ENCODE measurements at regions not wholly inside any gene's neighbourhood (a gene's known extent, or its start where the extent isn't known, plus 50 kb on each side); places are given as distances from the start of the nearest gene placed in this dataset.

- no peak for TF ChIP-seq ZNF274 (IDR thresholded peaks at IDR 0.05; ENCODE audit: low read depth, low read length)
Measured at GRCh38 chr2:62425684-62426083, 80.3 kb downstream of the TMEM17 start.

DNA sequence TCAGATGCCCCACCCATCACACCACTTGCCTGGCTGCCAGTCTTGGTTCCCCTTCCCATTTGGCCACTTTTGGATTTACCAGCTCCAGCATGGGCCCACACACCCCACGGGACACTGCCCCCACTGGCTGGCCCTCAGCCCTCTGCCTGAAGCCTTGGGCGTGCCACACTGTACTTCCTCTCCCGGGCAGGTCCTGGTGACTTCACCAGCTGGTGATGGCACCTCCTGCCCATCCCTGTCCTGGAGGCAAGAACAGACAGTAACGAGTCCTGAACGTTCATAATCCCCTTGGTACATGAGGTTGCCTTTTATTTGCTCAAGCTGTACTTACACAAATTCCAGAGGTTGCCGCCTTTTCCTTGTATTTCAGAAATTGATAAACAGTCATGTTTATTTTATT, 81.1 kb downstream of the TMEM17 start:
- TF ChIP-seq ZNF274 (IDR thresholded peaks at IDR 0.05; ENCODE audit: low read depth, low read length) = no peak

More at GRCh38 chr2:62425684-62426083, 80.3 kb downstream of the TMEM17 start:
- H3K4me3 ChIP-seq (ENCODE audit: low read length) = no peak overlapping the region

GRCh38 chr2:62423883-62424458, 82.0 kb downstream of the TMEM17 start:
- H3K4me3 ChIP-seq (ENCODE audit: low read length) = no peak overlapping the region
- no peak for TF ChIP-seq ZNF274 (IDR thresholded peaks at IDR 0.05; ENCODE audit: low read depth, low read length)

More for the DNA sequence above, 81.1 kb downstream of the TMEM17 start:
- H3K4me3 ChIP-seq (ENCODE audit: low read length) = no peak overlapping the region

DNA sequence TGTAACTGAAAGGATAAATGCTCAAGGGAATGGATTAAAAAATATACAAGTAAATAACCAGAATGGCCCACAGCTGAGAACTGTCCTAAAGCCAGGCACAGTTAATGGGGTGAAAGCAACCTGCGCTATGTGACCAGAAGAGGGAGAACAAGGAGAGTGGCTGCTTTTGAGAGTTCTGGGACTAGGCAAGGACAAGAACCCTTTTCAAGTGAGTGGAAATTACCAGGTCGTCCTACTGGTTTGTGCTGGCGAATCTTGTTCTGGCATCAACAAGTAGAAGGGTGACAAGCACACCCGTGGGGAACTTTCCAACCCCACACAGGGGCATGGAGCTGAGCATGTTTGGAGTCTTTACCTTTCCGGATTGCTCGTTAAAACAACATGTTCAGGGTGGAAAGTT, 82.8 kb downstream of the TMEM17 start:
- H3K4me3 ChIP-seq (ENCODE audit: low read length) = no peak overlapping the region

GRCh38 chr2:62415518-62415917, 90.5 kb downstream of the TMEM17 start:
- H3K4me3 ChIP-seq (ENCODE audit: low read length) = no peak overlapping the region; the same call in 1 of the 2 replicates
- no peak for TF ChIP-seq ZNF274 (IDR thresholded peaks at IDR 0.05; ENCODE audit: low read depth, low read length)

More for the DNA sequence above, 82.8 kb downstream of the TMEM17 start:
- no peak for TF ChIP-seq ZNF274 (IDR thresholded peaks at IDR 0.05; ENCODE audit: low read depth, low read length)

DNA sequence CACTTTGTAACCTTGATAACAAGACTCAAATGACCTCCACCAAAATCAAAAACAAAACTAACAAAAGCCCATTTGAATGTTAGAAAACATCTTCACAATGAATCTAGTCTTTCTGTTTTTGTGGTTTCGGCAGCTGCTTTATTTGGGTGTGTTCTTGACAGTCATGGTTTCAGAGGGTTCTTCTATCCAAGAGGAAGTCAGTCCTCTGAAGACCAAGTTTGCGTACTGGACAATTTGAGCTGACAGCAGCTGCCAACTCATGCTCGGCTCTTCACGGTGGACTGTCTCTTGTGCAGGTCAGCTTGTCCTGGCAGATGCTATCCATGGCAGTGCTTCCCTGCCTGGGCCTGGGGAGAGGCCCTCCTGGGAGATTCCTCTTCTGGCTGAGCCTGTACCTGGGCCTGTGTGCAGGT, 91.0 kb downstream of the TMEM17 start:
- TF ChIP-seq ZNF274 (IDR thresholded peaks at IDR 0.05; ENCODE audit: low read depth, low read length) = no peak
- H3K4me3 ChIP-seq (ENCODE audit: low read length) = peak overlapping the region; percentile 3; the same call in 1 of the 2 replicates

- TF ChIP-seq ZNF274 (IDR thresholded peaks at IDR 0.05; ENCODE audit: low read depth, low read length) = no peak
Measured at GRCh38 chr2:62413116-62413663, 92.8 kb downstream of the TMEM17 start.

DNA sequence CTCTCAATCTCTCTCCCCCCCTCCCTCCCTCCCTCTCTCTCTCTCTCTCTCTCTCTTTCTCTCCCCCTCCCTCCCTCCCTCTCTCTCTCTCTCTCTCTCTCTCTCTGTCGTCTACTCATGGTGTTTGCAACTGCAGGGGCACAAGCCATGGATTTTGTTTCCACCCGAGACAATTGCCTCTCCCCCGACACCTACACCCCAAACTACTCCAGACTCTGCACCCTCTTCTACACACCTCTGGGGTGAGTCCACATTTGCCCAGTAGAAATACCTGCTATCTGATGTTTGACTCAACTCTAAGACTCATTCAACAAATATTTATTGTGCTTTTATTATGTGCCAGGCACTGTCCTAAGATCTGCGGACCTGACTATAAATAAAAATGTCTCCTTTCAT, 93.7 kb downstream of the TMEM17 start:
- H3K4me3 ChIP-seq (ENCODE audit: low read length) = no peak overlapping the region
- TF ChIP-seq ZNF274 (IDR thresholded peaks at IDR 0.05; ENCODE audit: low read depth, low read length) = no peak

More at GRCh38 chr2:62413116-62413663, 92.8 kb downstream of the TMEM17 start:
- no peak overlapping the region for H3K4me3 ChIP-seq (ENCODE audit: low read length)

- TF ChIP-seq ZNF274 (IDR thresholded peaks at IDR 0.05; ENCODE audit: low read depth, low read length) = no peak
- H3K4me3 ChIP-seq (ENCODE audit: low read length) = no peak overlapping the region
Measured at GRCh38 chr2:62410926-62411456, 95.0 kb downstream of the TMEM17 start.

GRCh38 chr2:62410015-62410453, 96.0 kb downstream of the TMEM17 start:
- TF ChIP-seq ZNF274 (IDR thresholded peaks at IDR 0.05; ENCODE audit: low read depth, low read length) = no peak
- no peak overlapping the region for H3K4me3 ChIP-seq (ENCODE audit: low read length)

GRCh38 chr2:62409442-62409841, 96.6 kb downstream of the TMEM17 start:
- no peak for TF ChIP-seq ZNF274 (IDR thresholded peaks at IDR 0.05; ENCODE audit: low read depth, low read length)
- no peak overlapping the region for H3K4me3 ChIP-seq (ENCODE audit: low read length)

DNA sequence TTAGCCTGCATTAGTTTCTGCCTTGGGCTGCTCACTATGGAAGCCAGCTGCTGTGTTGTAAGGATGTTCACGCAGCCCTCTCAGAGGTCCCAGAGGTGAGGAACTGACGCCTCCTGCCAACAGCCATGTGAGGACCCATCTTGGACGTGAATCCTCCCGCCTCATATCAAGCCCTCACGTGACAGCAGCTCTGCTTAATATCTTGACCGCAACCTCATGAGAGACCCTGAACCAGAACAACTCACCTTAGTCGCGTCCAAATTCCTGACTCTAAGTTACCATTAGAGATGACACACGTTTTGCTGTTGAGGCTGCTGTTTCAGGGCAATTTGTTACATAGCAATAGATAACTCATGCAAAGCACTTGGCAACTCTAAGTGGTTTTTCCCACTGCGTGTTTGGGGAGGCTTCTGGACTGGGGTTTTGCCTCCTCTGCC, 97.7 kb downstream of the TMEM17 start:
- H3K4me3 ChIP-seq (ENCODE audit: low read length) = no peak overlapping the region
- no peak for TF ChIP-seq ZNF274 (IDR thresholded peaks at IDR 0.05; ENCODE audit: low read depth, low read length)

DNA sequence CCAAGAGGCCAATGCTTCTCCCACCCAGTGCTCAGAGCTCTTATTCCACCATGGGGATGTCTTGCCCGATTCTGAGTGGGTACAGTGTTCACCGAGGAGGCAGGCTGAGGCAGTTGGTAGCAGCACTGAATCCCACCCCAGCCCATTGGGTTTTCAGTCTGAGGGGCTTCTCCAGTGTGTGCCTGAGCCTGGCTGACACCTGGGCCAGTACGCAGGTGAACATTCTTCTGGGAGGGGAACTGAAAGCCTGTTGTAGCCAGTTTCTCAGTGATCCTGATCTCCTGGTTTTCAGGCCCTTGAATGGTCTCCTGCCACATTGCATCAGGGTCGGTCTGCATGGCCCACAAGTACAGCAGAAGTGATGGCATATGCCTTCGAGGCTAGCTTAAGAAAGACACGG, 98.2 kb downstream of the TMEM17 start:
- no peak for TF ChIP-seq ZNF274 (IDR thresholded peaks at IDR 0.05; ENCODE audit: low read depth, low read length)
- no peak overlapping the region for H3K4me3 ChIP-seq (ENCODE audit: low read length)

DNA sequence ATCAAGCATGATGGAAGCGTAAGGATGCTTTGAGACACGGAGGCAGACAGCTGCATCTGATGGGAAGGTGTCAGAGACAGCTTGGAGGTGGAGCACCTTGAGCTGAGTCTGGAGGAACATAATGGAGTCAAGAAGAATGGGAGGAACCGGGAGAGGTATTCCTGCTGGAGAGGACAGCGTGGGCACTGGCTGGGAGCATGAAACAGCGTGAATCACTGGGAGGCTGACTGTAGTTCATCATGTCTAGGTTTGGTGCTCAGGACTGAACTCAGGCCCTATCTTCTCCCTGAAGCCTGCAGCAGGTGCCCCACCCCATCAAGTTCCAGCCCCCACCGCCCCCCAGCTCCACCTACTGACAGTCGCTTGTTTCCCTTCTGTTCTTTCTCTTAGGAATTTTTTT, 98.6 kb downstream of the TMEM17 start:
- no peak for TF ChIP-seq ZNF274 (IDR thresholded peaks at IDR 0.05; ENCODE audit: low read depth, low read length)
- no peak overlapping the region for H3K4me3 ChIP-seq (ENCODE audit: low read length)

- no peak for TF ChIP-seq ZNF274 (IDR thresholded peaks at IDR 0.05; ENCODE audit: low read depth, low read length)
- no peak overlapping the region for H3K4me3 ChIP-seq (ENCODE audit: low read length)
Measured at GRCh38 chr2:62406573-62407043, 99.4 kb downstream of the TMEM17 start.

All from GM08714 (cell line).